ENCODE measurements at regions not wholly inside any gene's neighbourhood (a gene's known extent, or its start where the extent isn't known, plus 50 kb on each side); places are given as distances from the start of the nearest gene placed in this dataset.

DNA sequence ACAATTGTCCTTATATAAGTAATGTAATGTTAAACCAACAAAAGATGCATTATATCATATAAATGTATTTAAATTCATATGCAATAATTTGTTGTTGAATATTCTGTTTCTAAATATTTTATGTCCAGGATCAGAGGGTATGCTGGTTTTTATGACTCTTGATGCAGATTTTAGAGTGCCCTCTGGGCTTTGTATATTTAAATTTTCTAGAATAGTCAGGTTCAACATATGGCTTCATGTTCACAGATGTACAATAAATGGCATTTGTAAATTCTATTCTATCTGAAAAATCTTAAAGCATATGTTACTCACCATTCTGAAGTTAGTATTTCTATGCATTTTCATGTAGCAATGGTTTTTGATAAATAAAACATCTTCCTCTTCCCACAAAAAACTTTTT, 1555.4 kb downstream of the PCDH18 start:
- Histone ChIP-seq H3K4me3 (ENCODE audit: low read depth, low read length) (no peak overlapping the region), H3K27me3 (ENCODE audit: control insufficient read depth, insufficient read depth, low read length) (no peaks in the 10 kb centered on the region), H3K36me3 (ENCODE audit: control insufficient read depth, insufficient read depth, low read length) (no peaks in the 10 kb centered on the region)
- TF ChIP-seq, protein P1, sequence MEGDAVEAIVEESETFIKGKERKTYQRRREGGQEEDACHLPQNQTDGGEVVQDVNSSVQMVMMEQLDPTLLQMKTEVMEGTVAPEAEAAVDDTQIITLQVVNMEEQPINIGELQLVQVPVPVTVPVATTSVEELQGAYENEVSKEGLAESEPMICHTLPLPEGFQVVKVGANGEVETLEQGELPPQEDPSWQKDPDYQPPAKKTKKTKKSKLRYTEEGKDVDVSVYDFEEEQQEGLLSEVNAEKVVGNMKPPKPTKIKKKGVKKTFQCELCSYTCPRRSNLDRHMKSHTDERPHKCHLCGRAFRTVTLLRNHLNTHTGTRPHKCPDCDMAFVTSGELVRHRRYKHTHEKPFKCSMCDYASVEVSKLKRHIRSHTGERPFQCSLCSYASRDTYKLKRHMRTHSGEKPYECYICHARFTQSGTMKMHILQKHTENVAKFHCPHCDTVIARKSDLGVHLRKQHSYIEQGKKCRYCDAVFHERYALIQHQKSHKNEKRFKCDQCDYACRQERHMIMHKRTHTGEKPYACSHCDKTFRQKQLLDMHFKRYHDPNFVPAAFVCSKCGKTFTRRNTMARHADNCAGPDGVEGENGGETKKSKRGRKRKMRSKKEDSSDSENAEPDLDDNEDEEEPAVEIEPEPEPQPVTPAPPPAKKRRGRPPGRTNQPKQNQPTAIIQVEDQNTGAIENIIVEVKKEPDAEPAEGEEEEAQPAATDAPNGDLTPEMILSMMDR (IDR thresholded peaks at IDR 0.05; ENCODE audit: insufficient read depth, low read length, severe bottlenecking), result no peak
- no peak for FAIRE-seq
- DNase-seq (ENCODE audit: low read depth), result no peak

GRCh38 chr4:135966936-135967335, 1565.4 kb downstream of the PCDH18 start:
- Histone ChIP-seq H3K36me3 (ENCODE audit: control insufficient read depth, insufficient read depth, low read length) (no peaks in the 10 kb centered on the region), H3K4me3 (ENCODE audit: low read depth, low read length) (no peak overlapping the region), H3K27me3 (ENCODE audit: control insufficient read depth, insufficient read depth, low read length) (no peaks in the 10 kb centered on the region)
- FAIRE-seq (no peak), DNase-seq (ENCODE audit: low read depth) (no peak)
- TF ChIP-seq, protein P1 (IDR thresholded peaks at IDR 0.05; ENCODE audit: insufficient read depth, low read length, severe bottlenecking), result no peak

DNA sequence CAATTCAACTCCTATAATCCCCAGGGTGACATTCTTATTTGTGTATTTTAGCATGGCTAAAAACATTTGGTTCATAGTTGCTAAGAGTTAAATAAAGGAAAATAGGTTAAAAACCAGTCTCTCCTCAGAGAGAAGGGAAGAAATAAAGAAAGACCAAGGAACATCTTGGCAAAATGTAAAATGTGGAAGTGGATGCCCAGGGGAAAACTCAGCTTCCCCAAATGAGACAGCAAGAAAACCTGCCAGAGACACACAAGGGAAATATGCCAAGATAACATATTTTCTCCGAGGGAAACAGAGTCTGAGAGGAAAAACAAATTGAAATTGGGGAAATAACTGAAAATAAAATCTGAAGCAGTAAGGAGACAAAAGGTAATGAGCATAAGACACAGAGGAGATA, 1569.3 kb downstream of the PCDH18 start:
- H3K4me3 ChIP-seq (ENCODE audit: low read depth, low read length), result no peak overlapping the region
- DNase-seq (ENCODE audit: low read depth), result no peak
- TF ChIP-seq, protein P1 (IDR thresholded peaks at IDR 0.05; ENCODE audit: insufficient read depth, low read length, severe bottlenecking), result no peak
- FAIRE-seq, result no peak
- H3K27me3 ChIP-seq (ENCODE audit: control insufficient read depth, insufficient read depth, low read length), result no peaks in the 10 kb centered on the region
- no peaks in the 10 kb centered on the region for H3K36me3 ChIP-seq (ENCODE audit: control insufficient read depth, insufficient read depth, low read length)

GRCh38 chr4:135949931-135950330, 1582.4 kb downstream of the PCDH18 start:
- H3K36me3 ChIP-seq (ENCODE audit: control insufficient read depth, insufficient read depth, low read length), result no peaks in the 10 kb centered on the region
- H3K4me3 ChIP-seq (ENCODE audit: low read depth, low read length), result no peak overlapping the region
- no peaks in the 10 kb centered on the region for H3K27me3 ChIP-seq (ENCODE audit: control insufficient read depth, insufficient read depth, low read length)
- no peak for FAIRE-seq
- TF ChIP-seq, protein P1 (IDR thresholded peaks at IDR 0.05; ENCODE audit: insufficient read depth, low read length, severe bottlenecking), result no peak
- no peak for DNase-seq (ENCODE audit: low read depth)

- Histone ChIP-seq H3K27me3 (ENCODE audit: control insufficient read depth, insufficient read depth, low read length) (no peaks in the 10 kb centered on the region), H3K36me3 (ENCODE audit: control insufficient read depth, insufficient read depth, low read length) (no peaks in the 10 kb centered on the region), H3K4me3 (ENCODE audit: low read depth, low read length) (no peak overlapping the region)
- TF ChIP-seq, protein P1 (IDR thresholded peaks at IDR 0.05; ENCODE audit: insufficient read depth, low read length, severe bottlenecking), result no peak
- no peak for DNase-seq (ENCODE audit: low read depth)
- FAIRE-seq, result no peak
These were observed 1583.5 kb downstream of the PCDH18 start for GRCh38 chr4:135948797-135949196.

DNA sequence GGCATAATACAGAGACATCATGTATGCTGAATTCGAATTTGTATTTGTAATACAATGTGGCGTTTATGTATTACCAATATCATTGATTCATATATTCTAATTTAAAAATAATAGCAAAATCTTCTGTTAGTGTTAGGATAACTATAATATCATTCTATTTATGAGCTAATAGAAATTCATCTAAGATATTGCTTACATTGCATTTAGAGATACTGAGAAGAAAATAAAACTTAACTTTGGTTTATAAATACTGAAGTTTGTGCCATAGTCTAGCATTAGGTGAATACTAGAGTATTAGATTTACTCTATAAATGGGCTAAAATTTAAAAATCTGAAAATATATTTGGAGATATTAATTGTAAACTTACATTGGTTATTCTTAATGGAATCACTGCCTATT, 1590.6 kb downstream of the PCDH18 start:
- no peak overlapping the region for H3K4me3 ChIP-seq (ENCODE audit: low read depth, low read length)
- FAIRE-seq, result no peak
- H3K36me3 ChIP-seq (ENCODE audit: control insufficient read depth, insufficient read depth, low read length), result no peaks in the 10 kb centered on the region
- no peak for DNase-seq (ENCODE audit: low read depth)
- H3K27me3 ChIP-seq (ENCODE audit: control insufficient read depth, insufficient read depth, low read length), result no peaks in the 10 kb centered on the region
- TF ChIP-seq, protein P1 (IDR thresholded peaks at IDR 0.05; ENCODE audit: insufficient read depth, low read length, severe bottlenecking), result no peak
